ENCODE measurements at regions not wholly inside any gene's neighbourhood (a gene's known extent, or its start where the extent isn't known, plus 50 kb on each side); places are given as distances from the start of the nearest gene placed in this dataset.

DNA sequence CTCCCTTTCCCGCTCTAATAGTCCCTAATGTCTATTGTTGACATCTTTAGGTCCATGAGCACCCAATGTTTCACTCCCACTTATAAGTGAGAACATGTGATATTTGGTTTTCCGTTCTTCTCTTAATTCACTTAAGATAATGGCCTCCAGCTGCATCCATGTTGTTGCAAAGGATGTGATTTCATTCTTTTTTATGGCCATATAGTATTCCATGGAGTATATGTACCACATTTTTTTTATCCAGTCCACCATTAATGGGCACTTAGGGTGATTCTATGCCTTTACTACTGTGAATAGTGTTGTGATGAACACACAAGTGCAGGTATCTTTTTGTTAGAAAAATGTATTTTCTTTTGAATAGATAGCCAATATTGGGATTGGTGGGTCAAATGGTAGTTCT is 126.0 kb upstream of the RAB3GAP2 start:
- DNase-seq (ENCODE audit: low spot score): no peak
- H3K27ac ChIP-seq: no peak overlapping the region
- ChIA-PET POLR2A (ENCODE audit: low non-redundant PET) (no interaction called here), CTCF (no interaction called here)
- TF ChIP-seq, protein P1, sequence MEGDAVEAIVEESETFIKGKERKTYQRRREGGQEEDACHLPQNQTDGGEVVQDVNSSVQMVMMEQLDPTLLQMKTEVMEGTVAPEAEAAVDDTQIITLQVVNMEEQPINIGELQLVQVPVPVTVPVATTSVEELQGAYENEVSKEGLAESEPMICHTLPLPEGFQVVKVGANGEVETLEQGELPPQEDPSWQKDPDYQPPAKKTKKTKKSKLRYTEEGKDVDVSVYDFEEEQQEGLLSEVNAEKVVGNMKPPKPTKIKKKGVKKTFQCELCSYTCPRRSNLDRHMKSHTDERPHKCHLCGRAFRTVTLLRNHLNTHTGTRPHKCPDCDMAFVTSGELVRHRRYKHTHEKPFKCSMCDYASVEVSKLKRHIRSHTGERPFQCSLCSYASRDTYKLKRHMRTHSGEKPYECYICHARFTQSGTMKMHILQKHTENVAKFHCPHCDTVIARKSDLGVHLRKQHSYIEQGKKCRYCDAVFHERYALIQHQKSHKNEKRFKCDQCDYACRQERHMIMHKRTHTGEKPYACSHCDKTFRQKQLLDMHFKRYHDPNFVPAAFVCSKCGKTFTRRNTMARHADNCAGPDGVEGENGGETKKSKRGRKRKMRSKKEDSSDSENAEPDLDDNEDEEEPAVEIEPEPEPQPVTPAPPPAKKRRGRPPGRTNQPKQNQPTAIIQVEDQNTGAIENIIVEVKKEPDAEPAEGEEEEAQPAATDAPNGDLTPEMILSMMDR (conservative IDR thresholded peaks at IDR 0.05; ENCODE audit: low read depth): no peak

DNA sequence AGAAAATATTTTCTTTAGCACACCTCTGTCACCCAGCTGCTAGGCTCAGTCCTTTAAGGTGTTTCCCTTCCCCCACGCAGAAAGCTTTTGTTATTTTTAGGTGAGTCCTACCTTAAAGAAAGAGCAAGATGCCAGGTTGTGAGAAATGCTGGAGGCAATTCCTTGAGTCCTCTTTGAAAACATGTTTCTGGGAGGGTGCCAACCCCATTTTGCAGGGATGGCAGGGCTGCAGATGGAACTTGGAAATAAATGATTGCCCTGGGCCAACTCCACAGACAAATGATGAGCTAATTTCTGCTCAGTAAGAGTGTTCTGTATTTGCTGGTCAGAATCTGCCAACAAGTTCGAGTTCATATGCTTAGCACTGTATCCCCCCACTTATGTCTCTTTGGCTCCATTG is 119.2 kb upstream of the RAB3GAP2 start:
- H3K27ac ChIP-seq: no peak overlapping the region
- ChIA-PET CTCF (interaction anchor here (0.6 to 1.2 kb wide), 5 partner anchors 19 to 190 kb away, joined by 3 to 5 read pairs (median 4); no protein-coding TSS in a partner anchor), POLR2A (ENCODE audit: low non-redundant PET) (no interaction called here)
- TF ChIP-seq, protein P1 (conservative IDR thresholded peaks at IDR 0.05; ENCODE audit: low read depth): no peak
- DNase-seq (ENCODE audit: low spot score): peak; percentile 44

DNA sequence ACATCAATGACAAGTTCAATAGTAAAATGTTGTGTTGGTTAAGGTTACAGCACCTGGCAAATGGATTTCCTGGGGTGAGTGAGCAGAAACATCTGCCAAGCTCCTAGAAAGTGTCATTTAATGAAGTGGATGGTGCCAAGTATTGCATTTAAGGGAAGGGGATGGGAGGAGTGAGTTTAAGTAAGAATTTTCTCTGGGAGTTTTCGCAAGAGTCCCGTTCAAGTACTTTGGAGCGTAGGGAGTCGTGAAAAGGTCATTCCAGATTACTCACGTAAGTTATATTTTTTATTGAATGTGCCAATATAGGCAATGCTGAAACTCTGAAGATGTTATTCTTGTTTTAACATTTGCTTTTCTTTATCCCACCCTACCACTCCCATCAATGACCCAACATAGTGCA is 117.4 kb upstream of the RAB3GAP2 start:
- H3K27ac ChIP-seq: no peak overlapping the region
- TF ChIP-seq, protein P1 (conservative IDR thresholded peaks at IDR 0.05; ENCODE audit: low read depth): no peak
- DNase-seq (ENCODE audit: low spot score): no peak
- POLR2A ChIA-PET (ENCODE audit: low non-redundant PET): no interaction called here
- CTCF ChIA-PET: no interaction called here

DNA sequence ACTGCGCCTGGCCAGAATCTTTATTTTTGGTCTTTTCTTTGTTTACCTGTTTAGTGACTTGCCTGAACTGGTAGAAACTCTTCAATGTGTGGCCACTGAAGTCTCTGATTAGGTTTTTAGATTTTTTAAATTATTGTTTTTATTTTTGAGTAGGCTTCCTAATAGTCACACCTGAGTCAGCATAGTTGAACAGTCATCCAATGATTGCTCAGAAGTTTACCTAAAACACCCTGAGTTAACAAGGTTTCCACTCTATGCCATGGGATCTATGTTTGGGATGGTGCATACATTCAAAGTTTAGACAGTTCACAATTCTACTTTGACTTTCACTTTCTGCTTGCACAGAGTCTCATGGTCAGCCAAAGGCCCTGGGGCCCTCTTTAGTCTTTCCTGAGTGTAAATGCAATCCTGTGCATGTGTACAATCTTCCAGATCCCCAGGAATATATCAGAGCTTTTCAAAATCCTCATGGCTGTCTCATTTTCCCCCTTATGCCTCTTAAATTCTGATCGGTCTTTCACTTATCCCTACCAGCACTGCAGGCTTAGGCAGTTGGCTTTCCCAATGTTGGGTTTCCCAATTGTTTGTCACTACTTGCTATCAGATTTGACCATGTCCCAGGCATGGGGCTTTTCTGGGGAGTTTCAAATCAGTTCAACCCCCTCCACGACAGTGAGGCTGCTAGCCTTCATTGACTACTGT is 114.4 kb upstream of the RAB3GAP2 start:
- TF ChIP-seq, protein P1 (conservative IDR thresholded peaks at IDR 0.05; ENCODE audit: low read depth): no peak
- DNase-seq (ENCODE audit: low spot score): no peak
- POLR2A ChIA-PET (ENCODE audit: low non-redundant PET): no interaction called here

DNA sequence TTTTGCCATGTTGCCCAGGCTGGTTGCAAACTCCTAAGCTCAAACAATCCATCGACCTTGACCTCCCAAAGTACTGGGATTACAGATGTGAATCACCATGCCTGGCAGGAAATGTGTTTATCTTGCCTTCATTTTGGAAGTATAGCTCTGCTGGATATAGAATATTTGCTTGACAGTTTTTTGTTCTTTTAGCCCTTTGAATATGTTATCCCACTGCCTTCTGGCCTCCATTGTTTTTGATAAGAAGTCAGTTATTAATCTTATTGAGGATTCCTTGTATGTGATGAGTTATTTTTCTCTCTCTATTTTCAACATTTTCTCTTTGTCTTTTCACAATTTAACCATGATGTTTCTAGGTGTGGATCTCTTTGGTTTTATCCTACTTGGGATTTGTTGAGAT is 112.9 kb upstream of the RAB3GAP2 start:
- ChIA-PET POLR2A (ENCODE audit: low non-redundant PET) (no interaction called here), CTCF (no interaction called here)

More for the DNA sequence above, 114.4 kb upstream of the RAB3GAP2 start:
- H3K27ac ChIP-seq: no peak overlapping the region
- CTCF ChIA-PET: interaction anchor here (0.6 kb wide), 2 partner anchors 10 to 12 kb away, joined by 4 to 5 read pairs; no protein-coding TSS in a partner anchor

DNA sequence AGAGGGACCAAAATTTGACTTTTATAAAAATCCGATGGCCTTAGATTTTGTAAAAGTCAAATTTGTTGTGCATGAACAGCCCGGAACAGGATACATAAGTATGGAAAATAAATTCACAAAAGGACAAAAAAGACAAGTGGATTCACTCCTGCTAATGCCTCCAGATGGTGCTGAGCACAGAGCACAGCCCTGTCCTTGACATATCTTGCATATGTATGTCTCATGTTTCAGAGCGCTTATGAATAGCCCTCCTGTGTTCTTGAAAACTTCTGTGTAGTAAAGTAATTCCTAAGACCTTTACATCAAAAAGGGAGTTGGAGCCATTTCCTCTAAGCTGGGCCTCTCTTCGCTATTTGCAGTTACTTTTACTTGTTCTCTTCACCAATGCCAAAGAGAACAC is 110.7 kb upstream of the RAB3GAP2 start:
- TF ChIP-seq, protein P1 (conservative IDR thresholded peaks at IDR 0.05; ENCODE audit: low read depth): no peak
- CTCF ChIA-PET: interaction anchor here (0.6 to 1.6 kb wide), 2 partner anchors 13 to 649 kb away, joined by 4 read pairs; no protein-coding TSS in a partner anchor
- H3K27ac ChIP-seq: no peak overlapping the region
- DNase-seq (ENCODE audit: low spot score): no peak
- POLR2A ChIA-PET (ENCODE audit: low non-redundant PET): no interaction called here

More for the DNA sequence above, 112.9 kb upstream of the RAB3GAP2 start:
- TF ChIP-seq, protein P1 (conservative IDR thresholded peaks at IDR 0.05; ENCODE audit: low read depth): no peak
- no peak overlapping the region for H3K27ac ChIP-seq
- DNase-seq (ENCODE audit: low spot score): no peak
